NCI-H82 (cell line): ENCODE measurements at regions not wholly inside any gene's neighbourhood (a gene's known extent, or its start where the extent isn't known, plus 50 kb on each side); places are given as distances from the start of the nearest gene placed in this dataset.
A peak's percentile ranks its signal among the peaks of the same experiment; 100 is the strongest.

Source experiments
- DNase-seq: peaks from one replicate; lab custom pipeline; 2025; lab: John Stamatoyannopoulos, UW

GRCh38 chr15:56868170-56868569 lies 50.3 kb upstream of the TCF12 start:
- DNase-seq, result peak; percentile 78

GRCh38 chr15:56866803-56867202 lies 51.6 kb upstream of the TCF12 start:
- DNase-seq, result peak; percentile 15

- no peak for DNase-seq
Observed at GRCh38 chr15:56857828-56858227, 60.6 kb upstream of the TCF12 start.

GRCh38 chr15:56856934-56857333 lies 61.5 kb upstream of the TCF12 start:
- DNase-seq, result no peak

GRCh38 chr15:56844892-56845291 lies 73.6 kb upstream of the TCF12 start:
- no peak for DNase-seq

GRCh38 chr15:56844471-56844870 lies 74.0 kb upstream of the TCF12 start:
- DNase-seq, result no peak

DNA sequence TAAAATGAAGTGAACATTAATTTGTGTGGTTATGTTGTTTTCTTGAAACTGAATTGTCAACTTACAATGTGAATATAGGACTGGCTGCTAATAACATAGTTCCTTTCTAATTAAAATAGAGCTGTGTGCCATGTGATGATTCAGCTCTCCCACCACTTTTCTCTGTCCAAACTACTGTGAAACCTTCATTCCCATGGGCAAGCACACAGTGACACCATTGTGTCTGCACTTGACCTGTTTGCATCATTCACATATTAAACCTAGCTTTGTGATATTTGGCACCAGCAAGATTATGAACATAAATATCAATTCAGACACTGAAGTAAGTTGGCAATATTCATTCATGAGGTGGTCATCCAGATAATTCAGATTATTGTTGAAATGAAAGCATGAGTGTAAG lies 78.8 kb upstream of the TCF12 start:
- no peak for DNase-seq

DNA sequence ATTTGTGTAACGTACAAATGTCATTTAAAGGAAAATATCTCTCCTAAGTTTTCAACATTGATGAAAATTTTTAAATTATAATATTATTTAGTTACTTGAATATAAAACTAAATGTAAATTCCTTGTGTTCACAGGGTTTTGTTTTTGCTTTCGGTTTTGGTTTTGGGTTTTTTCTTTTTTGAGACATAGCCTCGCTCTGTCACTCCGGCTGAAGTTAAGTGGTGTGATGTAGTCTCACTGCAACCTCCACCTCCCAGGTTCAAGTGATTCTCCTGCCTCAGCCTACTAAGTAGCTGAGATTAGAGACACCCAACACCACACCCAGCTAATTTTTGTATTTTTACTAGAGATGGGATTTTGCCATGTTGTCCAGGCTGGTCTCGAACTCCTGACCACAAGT lies 79.3 kb upstream of the TCF12 start:
- DNase-seq, result no peak

DNA sequence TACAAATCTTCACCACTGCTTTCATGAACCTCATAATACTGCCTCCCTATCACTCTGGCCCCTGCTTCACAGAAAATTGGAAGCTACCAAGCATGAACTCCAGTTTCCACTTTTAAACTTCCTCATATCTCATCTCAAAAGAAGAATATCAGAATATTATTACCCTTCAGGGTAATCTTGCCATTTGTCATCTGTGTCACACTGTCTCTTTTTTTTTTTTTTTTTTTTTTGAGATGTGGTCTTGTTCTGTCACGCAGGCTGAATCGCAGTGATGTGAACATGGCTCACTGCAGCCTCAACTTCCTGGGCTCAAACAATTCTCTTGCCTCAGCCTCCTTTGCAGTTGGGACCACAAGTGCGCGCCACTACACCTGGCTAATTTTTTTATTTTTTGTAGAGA lies 80.4 kb upstream of the TCF12 start:
- DNase-seq, result no peak

DNA sequence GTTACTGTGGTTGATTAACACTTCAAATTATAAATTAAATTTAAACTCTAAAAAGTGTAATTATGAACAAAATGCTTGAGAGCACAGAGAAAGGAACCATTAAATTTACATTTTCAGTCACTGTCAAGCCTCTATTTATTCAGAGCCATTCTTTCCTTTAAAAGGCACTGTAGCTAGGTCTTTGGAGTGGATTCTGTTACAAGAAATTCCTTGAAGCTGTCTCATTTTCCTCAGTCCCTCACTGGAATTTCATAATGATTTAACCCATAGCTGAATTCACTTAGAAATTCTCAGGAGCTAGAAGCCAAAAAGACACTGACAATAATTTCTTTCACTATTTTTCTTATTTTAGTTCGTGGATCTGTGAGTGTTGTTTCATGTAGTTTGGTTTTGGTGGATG lies 81.2 kb upstream of the TCF12 start:
- no peak for DNase-seq

DNA sequence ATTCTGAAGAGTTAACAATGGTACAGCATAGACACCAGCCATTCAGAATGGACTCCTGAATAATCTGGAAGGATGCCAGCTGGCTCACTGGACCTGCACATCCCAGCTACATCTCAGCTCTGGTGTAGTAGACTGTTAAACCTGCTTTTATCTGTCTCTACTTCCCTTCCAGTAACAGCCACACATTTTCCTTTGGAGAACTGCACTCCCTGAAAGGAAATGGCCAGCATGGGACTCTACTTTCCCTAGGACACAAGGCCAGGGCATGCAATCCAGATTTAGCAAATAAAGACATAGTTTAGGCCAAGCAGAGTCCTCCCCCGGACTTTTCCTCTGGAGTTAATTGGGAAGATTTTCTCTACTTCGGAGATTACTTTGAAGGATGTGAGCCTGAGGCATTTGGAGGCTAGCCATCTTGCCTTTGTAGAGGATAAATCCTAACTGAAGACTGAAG lies 82.7 kb upstream of the TCF12 start:
- peak; percentile 50 for DNase-seq

- no peak for DNase-seq
Observed at GRCh38 chr15:56832125-56832524, 86.3 kb upstream of the TCF12 start.

DNA sequence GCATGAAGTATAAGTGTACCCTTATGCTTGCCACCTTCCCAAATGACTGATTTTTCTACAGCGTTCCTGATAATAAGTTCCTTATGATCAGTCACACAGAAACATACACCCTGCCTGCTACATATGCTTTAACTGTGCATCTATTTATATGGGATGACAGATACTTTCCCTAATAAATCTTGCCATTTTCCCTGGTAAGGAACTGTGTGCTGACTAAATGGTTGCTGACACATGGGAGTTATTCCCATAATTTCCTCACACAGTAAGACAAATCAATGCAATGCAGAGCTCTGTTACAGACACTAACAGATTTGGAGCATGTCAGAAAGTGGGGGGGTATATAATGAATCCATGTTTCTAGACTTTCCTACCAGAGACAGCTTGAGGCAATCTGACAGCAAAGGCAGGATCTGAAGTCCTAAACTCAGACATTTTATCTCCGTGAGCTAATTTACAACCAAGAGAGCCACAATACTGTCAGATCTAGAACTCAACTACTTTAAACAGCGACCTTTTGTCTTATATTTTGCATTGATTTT lies 86.9 kb upstream of the TCF12 start:
- DNase-seq, result no peak

DNA sequence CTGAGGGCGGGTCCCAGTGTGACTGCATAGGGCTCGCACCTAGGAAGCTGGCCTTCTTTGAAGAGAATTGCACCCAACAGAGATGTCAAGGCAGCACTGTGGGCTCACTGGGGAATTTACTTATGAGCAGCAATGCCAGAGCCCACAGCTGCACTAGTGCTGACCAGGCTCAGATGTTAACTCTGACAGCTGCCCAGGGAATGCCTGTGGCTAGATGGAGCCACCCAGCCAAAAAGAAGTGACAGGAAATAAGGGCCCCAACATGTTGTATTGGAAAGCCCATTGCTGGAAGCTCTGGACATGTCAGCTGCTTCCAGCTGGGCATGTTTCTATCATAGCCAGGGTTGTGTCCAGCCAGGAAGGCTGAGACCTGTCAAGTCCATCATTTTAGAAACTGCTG lies 90.9 kb upstream of the ZNF280D start:
- no peak for DNase-seq

- peak; percentile 71 for DNase-seq
Observed at GRCh38 chr15:56821721-56822425, 88.6 kb upstream of the ZNF280D start.

DNA sequence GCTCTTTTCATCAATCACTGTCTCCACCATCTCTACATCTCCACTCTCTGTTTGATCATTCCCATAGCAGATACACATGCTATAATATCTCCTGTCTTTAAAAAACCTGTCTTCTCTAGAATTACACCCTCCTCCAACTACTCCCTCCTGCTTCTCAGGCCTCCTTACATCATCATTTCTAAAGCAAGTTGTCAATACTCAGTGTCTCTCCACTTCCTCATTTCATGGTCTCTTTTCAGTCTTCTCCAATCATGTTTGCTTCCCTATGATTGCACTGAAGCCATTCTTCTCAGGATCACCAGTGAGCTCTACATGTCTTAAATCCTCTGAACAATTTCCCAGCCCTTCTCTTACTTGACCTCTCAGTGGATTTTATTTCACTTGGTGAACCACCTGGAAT lies 87.0 kb upstream of the ZNF280D start:
- no peak for DNase-seq

- peak; percentile 62 for DNase-seq
Observed at GRCh38 chr15:56817321-56818080, 84.2 kb upstream of the ZNF280D start.

DNA sequence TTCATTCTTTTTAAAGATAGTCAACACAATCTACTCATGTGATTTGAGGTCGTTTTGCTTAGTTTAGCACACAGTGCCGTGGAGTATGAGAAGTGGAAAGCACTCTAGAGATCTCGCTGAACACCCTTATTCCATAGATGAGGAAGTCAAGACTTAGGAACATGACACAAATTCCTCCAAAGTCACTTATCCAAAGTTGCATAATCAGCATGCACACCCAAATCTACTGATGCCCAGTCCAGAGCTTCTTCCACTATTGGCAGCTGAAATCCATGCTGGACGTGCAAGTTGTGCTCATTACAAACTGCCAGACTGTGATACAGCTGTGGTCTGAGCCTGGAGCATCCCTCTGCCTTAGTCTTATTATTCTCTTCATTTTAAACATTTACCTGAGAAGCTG lies 83.5 kb upstream of the ZNF280D start:
- DNase-seq, result no peak

- DNase-seq, result no peak
Observed at GRCh38 chr15:56815247-56815646, 81.9 kb upstream of the ZNF280D start.

GRCh38 chr15:56814429-56814828 lies 81.1 kb upstream of the ZNF280D start:
- DNase-seq, result no peak

DNA sequence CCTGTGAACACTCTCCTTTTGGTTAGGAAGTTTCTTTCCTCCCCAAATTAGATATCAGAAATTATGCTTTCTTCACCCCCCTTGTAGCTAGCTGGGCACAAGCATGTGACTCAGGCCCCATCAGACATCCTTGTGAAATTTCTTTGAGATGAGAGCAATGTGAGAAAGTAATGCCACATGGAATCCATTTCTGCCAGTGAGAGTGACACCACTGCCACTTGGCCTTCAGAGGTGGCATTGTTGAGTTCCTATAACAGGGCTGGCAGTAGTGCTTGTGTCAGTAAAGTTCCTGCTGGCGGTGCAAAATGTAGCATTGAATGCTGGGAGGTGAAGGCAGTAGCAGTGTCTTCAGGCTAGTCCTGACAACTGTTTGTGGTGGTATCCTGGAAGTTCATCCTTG lies 80.7 kb upstream of the ZNF280D start:
- no peak for DNase-seq

- DNase-seq, result no peak
Observed at GRCh38 chr15:56812961-56813360, 79.7 kb upstream of the ZNF280D start.

GRCh38 chr15:56812221-56812620 lies 78.9 kb upstream of the ZNF280D start:
- no peak for DNase-seq
